GM19035 (cell line): ENCODE measurements at regions not wholly inside any gene's neighbourhood (a gene's known extent, or its start where the extent isn't known, plus 50 kb on each side); places are given as distances from the start of the nearest gene placed in this dataset.
"Not testable (repeated sequence)": the region's sequence is repeated elsewhere in the genome, so short reads cannot be mapped to it uniquely, and the experiment has no call there.

Experiments
- ATAC-seq: cut with Tn5 transposase; IDR thresholded peaks from one replicate; pipeline ENCODE4 v1.9.1; 2021; ENCODE audit not compliant: unreplicated experiment

DNA sequence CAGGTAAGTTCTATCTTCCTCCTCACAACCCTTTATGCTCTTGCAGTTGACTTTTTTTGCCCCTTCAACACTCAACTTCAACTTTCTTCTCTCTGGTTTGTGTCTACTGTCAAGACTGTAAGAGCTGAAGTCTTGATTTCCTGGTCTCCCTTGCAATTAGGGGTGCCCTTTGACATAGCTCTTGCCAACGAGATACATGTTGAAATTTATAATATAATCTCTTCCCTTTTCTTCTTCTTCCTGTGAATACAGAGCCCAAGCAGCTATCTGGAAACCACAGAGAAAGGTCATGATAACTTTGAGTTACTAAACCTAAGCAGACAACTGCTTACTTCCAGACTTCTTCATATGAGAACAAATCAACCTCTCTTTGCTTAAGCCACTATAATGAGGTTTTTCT, 163.5 kb downstream of the MC4R start:
- ATAC-seq = no peak

DNA sequence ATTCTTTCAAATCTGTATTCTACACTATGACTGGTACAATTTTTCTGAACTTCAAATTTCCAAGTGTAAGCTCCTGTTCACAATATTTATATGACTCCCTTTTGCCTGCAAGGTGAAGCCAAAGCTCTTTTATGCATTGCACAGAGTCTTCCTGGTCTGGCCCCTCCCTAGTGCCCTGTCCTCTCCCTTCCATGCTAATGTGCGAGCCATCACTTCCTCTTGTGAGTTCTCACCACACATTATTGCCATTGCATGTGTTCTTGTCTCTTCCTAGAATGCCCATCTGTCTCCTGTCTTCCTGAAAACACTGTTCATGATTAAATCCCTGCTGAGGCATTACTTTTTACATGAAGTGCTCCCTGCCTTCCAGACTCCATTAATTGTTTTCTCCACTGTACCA, 169.9 kb downstream of the MC4R start:
- no peak for ATAC-seq

DNA sequence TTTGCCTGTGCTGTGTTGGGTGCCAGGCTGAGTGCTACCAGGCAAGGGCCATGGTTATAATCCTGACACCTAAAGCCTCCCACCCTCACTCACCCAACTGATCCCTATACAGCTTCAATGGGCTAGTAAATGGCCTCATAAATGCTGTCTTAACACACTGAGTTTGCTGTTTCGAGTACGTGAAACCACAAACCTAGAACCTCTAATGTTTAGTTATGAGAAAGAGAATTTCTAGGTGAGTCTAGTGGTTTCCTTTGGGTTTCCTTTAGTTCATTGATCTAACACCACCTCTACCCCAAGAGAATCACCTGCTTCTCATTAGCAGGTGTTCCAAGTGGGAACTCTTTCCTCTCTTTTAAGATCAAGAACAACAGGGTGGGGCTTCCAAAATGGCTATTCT, 172.0 kb downstream of the MC4R start:
- no peak for ATAC-seq

DNA sequence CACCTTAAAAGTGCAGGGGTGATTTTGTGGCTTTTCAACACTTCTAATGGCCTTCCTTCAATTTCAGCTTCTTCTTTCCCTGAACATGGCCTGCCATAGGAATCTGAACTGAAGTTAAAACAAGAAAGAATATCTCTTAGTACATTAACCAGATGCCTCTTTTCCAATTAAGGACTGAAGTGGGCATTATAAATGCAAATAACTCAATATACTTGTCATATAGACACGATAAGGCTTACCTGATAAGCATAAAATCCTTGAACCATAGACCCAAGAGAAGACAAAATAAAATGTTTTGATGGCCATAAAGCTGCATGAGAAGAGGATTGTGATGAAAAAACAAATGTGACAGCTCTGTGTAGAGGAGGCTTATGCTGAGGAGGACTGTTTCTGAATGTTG, 173.1 kb downstream of the MC4R start:
- ATAC-seq = no peak

DNA sequence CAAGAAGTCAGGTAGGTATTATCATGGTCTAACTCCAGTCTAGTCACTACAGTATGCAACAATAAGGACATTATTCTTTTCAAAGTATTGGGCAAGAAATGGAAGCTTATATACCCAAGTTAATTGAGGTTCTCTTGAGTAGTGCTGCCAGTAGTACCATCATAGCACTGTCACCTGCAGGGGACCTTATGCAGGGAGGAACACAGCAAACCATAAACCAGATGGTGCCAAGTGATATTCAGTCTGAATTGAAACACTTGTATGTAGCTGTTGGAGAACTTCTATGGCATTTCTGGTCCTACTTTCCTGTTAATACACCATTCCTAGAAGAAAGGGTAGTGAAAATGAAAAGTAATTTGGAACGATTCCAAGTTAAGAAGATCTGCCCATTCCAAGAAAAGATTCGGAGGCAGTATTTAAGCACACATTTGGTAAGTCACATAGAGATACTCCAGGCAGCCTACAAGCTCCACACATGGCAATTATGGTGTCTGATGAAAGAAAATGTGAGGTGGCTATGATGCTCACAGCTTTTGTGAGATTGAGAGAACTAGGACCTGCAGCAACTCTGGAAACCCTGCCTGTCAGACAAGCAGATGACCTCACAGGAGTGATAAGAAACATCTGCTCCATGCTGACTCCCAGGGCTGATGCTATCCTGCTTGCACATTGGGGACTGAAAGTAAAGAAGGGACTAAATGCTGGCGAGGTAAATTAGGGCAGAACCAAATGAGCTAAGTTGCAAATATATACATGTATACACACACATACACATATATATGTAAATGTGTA, 174.7 kb downstream of the MC4R start:
- ATAC-seq = no peak

DNA sequence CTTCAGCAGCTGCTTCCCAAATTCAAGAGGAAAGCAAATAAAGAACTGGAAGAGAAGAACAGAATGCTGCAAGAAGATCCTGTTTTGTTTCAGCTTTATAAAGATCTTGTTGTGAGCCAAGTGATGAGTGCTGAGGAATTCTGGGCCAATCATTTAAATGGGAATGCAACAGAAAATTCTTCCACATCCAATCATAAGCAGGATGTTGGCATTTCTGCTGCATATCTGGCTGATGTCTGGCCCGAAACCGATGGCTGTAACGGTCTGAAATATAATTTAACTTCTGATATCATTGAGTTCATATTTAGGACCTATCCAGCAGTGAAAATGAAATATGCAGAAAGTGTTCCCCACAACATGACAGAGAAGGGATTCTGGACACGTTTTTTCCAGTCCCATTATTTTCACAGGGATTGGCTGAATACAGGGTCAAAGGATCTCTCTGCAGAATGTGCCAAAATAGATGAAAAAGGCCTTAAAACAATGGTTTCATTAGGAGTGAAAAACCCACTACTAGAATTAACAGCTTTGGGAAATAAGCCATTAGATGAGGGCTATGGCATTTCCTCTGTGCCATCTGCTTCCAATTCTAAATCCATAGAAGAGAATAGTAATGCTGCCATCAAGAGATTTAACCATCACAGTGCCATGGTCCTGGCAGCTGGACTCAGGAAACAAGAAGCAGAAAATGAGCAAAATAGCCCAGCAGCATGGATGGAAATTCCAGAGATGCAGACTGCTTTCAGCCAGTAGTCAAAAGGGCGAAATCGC, 175.6 kb downstream of the MC4R start:
- no peak for ATAC-seq

DNA sequence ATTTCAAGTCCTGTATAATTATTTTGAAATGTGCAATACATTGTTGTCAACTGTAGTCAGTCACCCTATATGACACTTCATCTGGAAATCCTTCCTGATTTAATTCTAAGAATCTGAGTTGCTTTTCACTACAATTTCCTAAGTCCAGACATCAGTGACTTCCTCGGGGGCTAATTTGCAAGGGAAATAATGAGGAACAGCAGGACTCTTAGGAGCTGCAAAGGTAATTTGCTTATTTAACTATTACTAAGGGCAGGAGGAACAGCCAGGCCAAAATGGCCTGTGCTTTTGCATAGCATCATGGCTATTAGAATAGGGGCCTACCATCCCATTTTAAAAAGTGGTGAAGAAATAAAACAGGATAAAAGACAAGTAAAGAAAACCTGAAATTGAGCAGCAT, 178.8 kb downstream of the MC4R start:
- ATAC-seq = no peak

DNA sequence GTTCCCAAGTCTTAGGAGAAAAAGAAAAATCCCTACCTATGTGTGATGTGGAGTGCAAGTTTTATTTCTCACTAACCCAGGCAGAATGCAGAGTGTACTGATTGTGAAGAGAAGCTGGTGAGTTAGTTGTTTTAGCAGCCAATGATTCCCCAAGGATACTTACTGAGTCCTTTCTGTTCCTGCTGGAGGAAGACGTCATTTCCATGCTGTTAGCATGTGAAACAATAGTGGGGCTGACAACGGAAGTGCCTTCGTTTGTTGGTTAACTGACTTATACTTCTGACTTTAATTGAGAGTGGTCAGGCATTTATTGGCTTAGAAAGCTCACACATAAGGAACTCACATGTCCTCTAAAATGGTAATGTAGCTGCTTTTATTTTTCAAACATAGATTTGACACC, 180.6 kb downstream of the MC4R start:
- ATAC-seq = no peak

DNA sequence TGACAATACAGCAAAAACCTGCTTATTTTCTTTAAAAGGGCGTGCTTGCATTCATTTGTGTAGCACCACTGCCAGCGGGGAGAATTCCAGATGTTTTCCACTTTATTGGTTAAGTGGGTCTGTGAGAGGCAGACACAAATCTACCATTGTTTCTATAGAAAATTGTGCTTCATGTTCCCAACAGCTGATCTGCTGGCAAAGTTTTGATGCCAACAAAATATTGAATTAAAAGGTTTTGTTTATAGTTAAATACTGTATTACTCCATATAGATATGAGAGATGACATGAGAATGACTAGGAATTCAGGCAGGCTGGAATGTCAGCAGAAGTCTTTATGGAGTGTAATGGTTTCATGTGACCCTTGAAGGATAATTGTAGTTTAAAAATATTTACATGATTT, 182.7 kb downstream of the MC4R start:
- no peak for ATAC-seq

DNA sequence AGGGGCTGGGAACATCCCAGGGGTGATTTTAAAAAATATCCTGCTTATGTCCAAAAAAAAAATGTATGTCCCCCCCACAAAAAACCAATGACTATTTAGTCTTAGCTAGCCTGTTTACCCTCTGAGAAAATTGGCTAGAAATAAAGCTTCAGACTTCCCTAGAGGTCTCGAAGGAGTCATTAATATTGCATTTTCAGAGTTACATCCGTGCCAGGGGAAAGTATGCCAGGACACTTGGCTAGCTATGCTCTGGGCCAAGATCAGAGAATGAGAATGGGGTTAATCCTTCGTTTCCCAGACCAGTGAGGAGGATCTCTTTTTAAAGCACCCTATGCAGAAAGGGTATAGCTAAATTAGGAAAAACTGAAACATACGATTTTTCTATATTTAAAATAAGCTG, 183.6 kb downstream of the MC4R start:
- no peak for ATAC-seq

DNA sequence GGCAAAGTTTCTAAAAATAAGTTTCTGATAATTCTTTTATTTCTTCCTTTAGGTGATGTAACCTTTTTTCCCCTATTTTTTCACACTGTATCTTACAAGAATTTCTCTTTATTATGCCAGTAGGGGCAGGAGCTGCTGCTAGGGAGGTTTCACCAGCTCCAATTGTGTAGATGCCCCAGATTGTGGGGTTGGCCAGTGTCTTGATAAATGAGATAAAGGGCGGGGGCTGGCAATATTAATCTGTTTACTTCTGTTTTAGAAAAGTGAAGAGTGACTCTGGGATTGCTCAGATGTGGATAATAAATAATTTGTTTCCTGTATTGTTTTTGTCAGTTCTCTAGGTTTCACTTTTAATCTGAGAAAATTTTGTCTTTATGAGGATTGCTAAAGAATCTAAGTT, 190.4 kb downstream of the MC4R start:
- ATAC-seq = no peak

DNA sequence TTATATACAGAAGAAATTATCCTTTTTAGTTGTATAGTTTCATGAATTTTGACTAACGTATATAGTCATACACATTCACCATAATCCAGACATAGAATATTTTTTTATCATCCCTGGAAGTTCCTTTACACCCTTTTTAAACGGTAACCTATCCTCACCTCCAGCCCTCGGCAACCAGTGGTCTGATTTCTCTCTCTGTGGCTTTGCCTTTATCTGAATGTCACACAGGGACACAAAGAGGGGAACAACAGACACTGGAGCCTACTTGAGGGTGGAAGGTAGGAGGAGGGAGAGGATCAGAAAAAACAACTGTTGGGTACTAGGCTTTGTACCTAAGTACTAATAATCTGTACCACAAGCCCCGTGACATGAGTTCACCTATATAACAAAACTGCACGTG, 191.9 kb downstream of the MC4R start:
- ATAC-seq = no peak

DNA sequence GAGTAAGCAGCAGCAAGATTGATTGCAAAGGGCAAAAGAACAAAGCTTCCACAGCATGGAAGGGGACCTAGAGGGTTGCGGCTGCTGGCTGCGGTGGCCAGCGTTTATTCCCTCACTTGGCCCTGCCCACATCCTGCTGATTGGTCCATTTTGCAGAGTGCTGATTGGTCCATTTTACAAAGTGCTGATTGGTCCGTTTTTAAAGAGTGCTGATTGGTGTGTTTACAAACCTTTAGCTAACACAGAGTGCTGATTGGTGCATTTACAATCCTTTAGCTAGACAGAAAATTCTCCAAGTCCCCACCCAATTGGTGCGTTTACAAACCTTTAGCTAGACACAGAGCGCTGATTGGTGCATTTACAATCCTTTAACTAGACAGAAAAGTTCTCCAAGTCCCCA, 194.4 kb downstream of the MC4R start:
- ATAC-seq = not testable (repeated sequence)

DNA sequence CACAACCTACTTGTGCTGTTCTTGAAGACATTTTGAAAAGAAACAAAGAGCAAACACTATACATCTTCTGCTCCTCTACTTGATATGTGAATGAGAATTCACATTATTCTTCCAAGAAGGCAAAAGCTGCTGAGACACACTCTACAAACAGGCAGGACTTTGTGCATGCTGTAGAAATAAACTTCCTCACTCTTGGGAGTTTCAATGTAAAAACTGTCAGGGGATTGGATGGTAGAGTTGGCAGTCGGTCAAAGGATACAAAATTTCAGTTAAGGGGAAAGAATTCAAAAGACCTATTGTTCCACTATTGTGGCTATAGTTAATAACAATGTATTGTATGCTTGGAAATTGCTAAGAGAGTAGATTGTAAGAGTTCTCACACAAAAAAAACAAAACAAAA, 196.3 kb downstream of the MC4R start:
- ATAC-seq = no peak

DNA sequence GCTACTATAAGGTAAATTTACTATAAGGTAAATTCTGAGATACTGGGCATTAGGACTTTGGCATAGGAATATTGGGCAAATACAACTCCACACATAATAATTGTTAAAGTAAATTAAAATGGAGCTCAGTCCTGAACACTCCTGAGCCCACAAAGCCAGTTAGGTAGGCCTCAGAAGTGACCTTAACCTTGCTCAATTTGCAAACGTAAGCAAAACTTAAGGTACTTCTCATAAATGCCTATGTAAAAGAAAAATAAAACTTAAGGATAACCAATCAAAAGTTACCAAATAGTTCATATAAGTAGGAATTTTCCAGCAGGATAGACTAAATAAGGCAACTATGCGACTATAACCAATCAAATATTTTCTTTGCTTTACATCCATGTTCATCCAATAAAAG, 197.7 kb downstream of the MC4R start:
- ATAC-seq = no peak

DNA sequence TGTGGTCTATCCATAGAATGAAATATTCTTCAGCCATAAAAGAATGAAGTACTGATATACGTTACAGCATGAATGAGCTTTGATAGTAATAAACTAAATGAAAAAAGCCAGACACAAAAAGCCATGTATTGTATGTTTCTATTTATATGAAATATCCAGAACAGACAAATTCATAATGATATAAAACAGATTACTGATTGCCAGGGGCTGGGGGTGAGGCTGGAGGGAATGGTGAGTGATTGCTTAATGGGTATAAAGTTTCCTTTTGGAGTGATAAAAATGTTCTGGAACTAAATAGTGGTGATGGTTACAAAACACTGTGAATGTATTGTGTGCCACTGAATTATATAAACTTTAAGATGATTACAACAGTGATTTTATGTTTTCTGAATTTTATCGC, 200.5 kb downstream of the MC4R start:
- no peak for ATAC-seq

DNA sequence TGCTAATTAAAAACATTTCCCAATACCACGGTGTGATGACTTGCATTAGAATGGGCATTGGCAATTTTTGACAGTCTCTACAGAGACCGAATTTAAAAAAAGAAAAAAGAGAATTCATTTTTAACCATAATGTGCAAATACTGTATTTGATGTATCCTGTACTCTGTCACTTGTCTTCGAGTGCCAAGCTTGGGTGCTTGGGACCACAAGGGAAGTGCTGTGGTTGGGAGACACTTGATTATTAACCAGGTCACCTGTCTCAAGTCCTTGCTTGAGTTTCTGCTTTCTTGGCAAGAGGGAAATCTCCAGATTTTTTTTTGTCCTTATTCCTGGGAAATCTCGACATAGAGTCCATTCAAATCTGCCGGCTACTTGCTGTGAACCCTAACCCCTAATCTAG, 209.0 kb downstream of the MC4R start:
- no peak for ATAC-seq

DNA sequence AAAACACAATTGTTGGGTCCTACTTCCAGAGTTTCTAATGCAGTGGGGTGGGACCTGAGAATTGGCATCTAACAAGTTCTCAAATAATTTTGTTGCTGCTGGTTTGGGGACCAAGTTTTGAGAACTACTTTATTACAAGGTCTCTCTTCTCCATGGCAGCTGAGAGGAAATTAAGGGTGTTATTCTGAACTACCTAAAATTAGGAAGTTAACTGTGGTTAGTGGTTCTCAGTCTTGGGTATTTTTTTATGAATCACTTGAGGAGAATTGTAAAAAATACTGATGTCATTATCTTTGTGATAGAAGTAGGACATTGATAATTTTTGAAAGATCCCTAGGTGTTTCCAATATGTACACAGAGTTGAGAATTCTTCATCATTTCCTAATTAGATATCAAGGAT, 210.2 kb downstream of the MC4R start:
- no peak for ATAC-seq

DNA sequence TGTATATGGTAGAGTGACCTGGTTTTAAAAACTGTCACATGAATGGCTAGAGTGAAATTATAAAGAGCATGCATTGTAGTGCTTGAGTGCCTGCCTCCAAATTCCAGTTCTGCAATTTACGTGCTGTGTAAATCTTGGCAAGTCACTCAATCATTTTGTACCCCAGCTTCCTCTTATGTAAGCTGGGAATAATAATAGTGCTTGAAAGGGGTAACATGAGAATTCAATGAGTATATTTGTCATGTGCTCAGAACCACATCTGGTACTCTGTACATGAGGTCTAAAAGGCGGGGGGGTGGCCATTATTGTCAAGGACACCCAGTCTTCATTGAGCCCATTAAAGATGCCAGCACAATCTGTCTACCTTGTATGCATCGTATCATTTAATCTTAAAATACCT, 214.8 kb downstream of the MC4R start:
- no peak for ATAC-seq

DNA sequence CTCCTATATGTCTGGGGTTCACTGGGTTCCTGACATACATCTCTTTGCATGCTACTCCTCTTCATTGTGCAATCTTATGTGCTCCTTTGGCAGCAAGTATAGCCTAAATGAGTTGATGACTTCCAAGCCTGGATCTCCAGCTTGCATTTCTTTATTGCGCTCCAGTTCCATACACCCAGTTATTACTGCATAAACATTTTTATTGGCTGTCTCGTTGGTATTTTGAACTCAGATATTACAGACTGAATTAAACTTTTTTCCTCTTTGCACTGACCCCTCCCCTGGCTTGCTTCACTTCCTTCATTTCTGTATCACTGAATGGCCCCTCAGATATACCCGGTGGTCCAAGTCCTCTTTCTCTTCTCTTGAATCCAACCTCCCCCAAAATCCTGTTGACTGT, 219.2 kb downstream of the MC4R start:
- ATAC-seq = no peak

DNA sequence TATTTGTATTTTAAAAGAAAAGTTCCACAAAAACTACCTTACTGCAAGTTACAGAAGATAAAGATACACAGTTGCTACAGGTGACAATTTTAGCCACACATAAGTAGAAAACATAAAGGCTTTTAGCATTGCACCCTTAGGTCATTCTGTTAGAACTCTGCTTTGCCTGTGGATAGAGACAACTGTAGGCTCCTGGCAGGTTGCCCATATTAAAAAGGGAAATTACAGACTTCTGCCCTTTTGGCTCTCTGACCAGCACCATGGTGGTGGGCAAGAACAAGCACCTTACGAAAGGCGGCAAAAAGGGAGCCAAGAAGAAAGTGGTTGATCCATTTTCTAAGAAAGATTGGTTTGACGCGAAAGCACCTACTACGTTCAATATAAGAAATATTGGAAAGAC, 223.3 kb downstream of the MC4R start:
- ATAC-seq = no peak

DNA sequence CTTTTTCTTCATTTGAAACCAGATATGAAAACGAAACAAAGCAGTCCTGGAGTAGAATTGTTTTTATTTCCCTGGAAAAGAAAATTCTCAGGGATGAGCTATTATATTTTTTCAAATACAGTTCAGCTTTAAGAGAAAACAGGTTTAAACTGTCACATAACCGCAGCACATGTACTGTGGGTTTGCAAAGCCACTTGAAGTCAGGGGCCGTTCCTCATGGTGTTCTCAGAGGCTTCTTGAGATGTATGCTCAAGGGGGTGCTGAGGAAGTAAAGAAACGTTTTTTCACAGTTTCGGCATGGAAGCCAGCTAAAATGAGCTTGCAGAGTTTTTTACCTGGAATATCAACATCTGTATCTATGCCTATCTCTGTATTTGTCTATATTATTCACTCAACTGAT, 225.3 kb downstream of the MC4R start:
- ATAC-seq = no peak
